SH-SY5Y (cell line): ENCODE measurements at regions not wholly inside any gene's neighbourhood (a gene's known extent, or its start where the extent isn't known, plus 50 kb on each side); places are given as distances from the start of the nearest gene placed in this dataset.

Experiments
- GATA2 ChIP-seq: IDR thresholded peaks from 2 replicates; pipeline ENCODE4 v1.6.1; 2011; ENCODE audit warnings: mild to moderate bottlenecking, low read depth, low read length
- GATA3 ChIP-seq: IDR thresholded peaks from 2 replicates; pipeline ENCODE4 v1.6.1; 2011; ENCODE audit warnings: low read depth, mild to moderate bottlenecking, low read length, moderate library complexity

GRCh38 chr20:39855056-39855455, 834.0 kb downstream of the MAFB start:
- TF ChIP-seq GATA2 (no peak), GATA3 (no peak)
